G401 (cell line): ENCODE measurements at regions not wholly inside any gene's neighbourhood (a gene's known extent, or its start where the extent isn't known, plus 50 kb on each side); places are given as distances from the start of the nearest gene placed in this dataset.

Experiments
- DNase-seq: peaks from one replicate; pipeline ENCODE4 v3.0.0-alpha.2; 2015; ENCODE audit warnings: low spot score
- in situ Hi-C: cut with HindIII; loops from 2 replicates; pipeline ENCODE4 v1.10.0; 2016; ENCODE audit warnings: low sequenced_read_pairs, mixed read lengths

- DNase-seq: no peak
- in situ Hi-C loops: no loop called here
Observed at GRCh38 chr16:73383988-73384365, 336.0 kb upstream of the ZFHX3 start.

GRCh38 chr16:73383195-73383987 is 335.5 kb upstream of the ZFHX3 start:
- in situ Hi-C loops: no loop called here
- DNase-seq: no peak

GRCh38 chr16:73378471-73378870 is 330.5 kb upstream of the ZFHX3 start:
- DNase-seq: no peak
- in situ Hi-C loops: no loop called here

GRCh38 chr16:73371584-73372319 is 323.8 kb upstream of the ZFHX3 start:
- in situ Hi-C loops: no loop called here
- no peak for DNase-seq

GRCh38 chr16:73369851-73370250 is 321.9 kb upstream of the ZFHX3 start:
- in situ Hi-C loops: no loop called here
- no peak for DNase-seq

GRCh38 chr16:73368715-73369114 is 320.8 kb upstream of the ZFHX3 start:
- no peak for DNase-seq
- in situ Hi-C loops: no loop called here

GRCh38 chr16:73365016-73365551 is 317.2 kb upstream of the ZFHX3 start:
- no peak for DNase-seq
- in situ Hi-C loops: no loop called here

GRCh38 chr16:73364413-73364812 is 316.5 kb upstream of the ZFHX3 start:
- no peak for DNase-seq
- in situ Hi-C loops: no loop called here

- in situ Hi-C loops: no loop called here
- DNase-seq: no peak
Observed at GRCh38 chr16:73361061-73361460, 313.1 kb upstream of the ZFHX3 start.

GRCh38 chr16:73356401-73357079 is 308.6 kb upstream of the ZFHX3 start:
- no peak for DNase-seq
- in situ Hi-C loops: no loop called here

GRCh38 chr16:73355981-73356380 is 308.1 kb upstream of the ZFHX3 start:
- DNase-seq: no peak
- in situ Hi-C loops: no loop called here

GRCh38 chr16:73354434-73354833 is 306.5 kb upstream of the ZFHX3 start:
- in situ Hi-C loops: no loop called here
- DNase-seq: no peak

GRCh38 chr16:73350707-73351452 is 303.0 kb upstream of the ZFHX3 start:
- DNase-seq: no peak
- in situ Hi-C loops: no loop called here

GRCh38 chr16:73347500-73348375 is 299.8 kb upstream of the ZFHX3 start:
- in situ Hi-C loops: no loop called here

GRCh38 chr16:73339821-73340220 is 291.9 kb upstream of the ZFHX3 start:
- in situ Hi-C loops: no loop called here
- no peak for DNase-seq

More at GRCh38 chr16:73347500-73348375, 299.8 kb upstream of the ZFHX3 start:
- DNase-seq: no peak

- no peak for DNase-seq
- in situ Hi-C loops: no loop called here
Observed at GRCh38 chr16:73337373-73338296, 289.7 kb upstream of the ZFHX3 start.
